ENCODE measurements at regions not wholly inside any gene's neighbourhood (a gene's known extent, or its start where the extent isn't known, plus 50 kb on each side); places are given as distances from the start of the nearest gene placed in this dataset.

DNA sequence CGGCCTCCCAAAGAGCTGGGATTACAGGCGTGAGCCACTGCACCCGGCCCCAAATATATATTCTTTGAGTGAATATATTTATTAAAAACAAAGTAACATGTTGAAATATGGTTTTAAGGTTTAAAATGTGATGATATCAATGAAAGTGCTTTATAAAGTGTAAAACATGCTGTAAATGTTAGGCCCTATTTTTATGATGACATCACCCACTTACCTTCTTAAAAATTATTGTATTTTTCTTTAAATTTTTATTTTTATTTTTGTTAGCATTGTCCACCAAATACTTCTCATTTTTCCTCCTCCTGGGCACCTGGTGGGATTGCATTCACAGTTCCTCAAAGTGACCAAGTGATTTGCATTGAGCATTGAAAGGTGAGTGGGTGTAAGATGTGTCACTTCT lies 152.6 kb upstream of the TBX3 start:
- POLR2A ChIA-PET: no interaction called here
- no peak overlapping the region for H3K4me2 ChIP-seq
- no peaks in the 10 kb centered on the region for H3K9me2 ChIP-seq
- H3K4me3 ChIP-seq (ENCODE audit: low read depth in 2 of 2, low read length in 1 of 2): no peak overlapping the region
- CTCF ChIA-PET: no interaction called here
- H3K9me3 ChIP-seq: no peaks in the 10 kb centered on the region
- 83% methylated on average over 3 of the region's 3 CpGs for WGBS (ENCODE audit: low lambda C conversion rate)
- DNase-seq: no peak
- H3K79me2 ChIP-seq (ENCODE audit: insufficient read depth): no peaks in the 10 kb centered on the region
- no peaks in the 10 kb centered on the region for H3K36me3 ChIP-seq (replicated peaks in 1 of 2; ENCODE audit: control insufficient read depth in 1 of 2, insufficient read depth in 2 of 2, low read length in 1 of 2)
- TF ChIP-seq SMC3 (IDR thresholded peaks at IDR 0.05; ENCODE audit: low read depth, low read length) (no peak), FOSL2 (IDR thresholded peaks at IDR 0.05; ENCODE audit: borderline replicate concordance, low read depth) (no peak), MXI1 (IDR thresholded peaks at IDR 0.05; ENCODE audit: low read depth, low read length) (no peak), TCF12 (IDR thresholded peaks at IDR 0.05) (no peak), NRF1 (IDR thresholded peaks at IDR 0.05; ENCODE audit: low read depth, low read length) (no peak), EZH2phosphoT487 (IDR thresholded peaks at IDR 0.05; ENCODE audit: borderline replicate concordance, low read depth) (no peak), IRF3 (IDR thresholded peaks at IDR 0.05; ENCODE audit: low read depth, low read length) (no peak), GATA2 (CRISPR knock-in tag; IDR thresholded peaks at IDR 0.05) (no peak), CTCF (IDR thresholded peaks at IDR 0.05) (no peak), RXRA (IDR thresholded peaks at IDR 0.05; ENCODE audit: borderline replicate concordance, low read depth) (no peak), RCOR1 (IDR thresholded peaks at IDR 0.05; ENCODE audit: low read length) (no peak), CHD2 (IDR thresholded peaks at IDR 0.05; ENCODE audit: low read length, partially characterized antibody) (no peak), TEAD4 (IDR thresholded peaks at IDR 0.05; ENCODE audit: borderline replicate concordance, insufficient read depth) (no peak), USF2 (IDR thresholded peaks at IDR 0.05; ENCODE audit: borderline replicate concordance, low read depth, low read length) (no peak), RAD21 (IDR thresholded peaks at IDR 0.05; ENCODE audit: low read length) (no peak), MAX (IDR thresholded peaks at IDR 0.05; ENCODE audit: low read depth) (no peak), FOXM1 (IDR thresholded peaks at IDR 0.05; ENCODE audit: low read depth) (no peak), RFX5 (IDR thresholded peaks at IDR 0.05; ENCODE audit: low read length) (no peak)
- TF ChIP-seq, protein P1, sequence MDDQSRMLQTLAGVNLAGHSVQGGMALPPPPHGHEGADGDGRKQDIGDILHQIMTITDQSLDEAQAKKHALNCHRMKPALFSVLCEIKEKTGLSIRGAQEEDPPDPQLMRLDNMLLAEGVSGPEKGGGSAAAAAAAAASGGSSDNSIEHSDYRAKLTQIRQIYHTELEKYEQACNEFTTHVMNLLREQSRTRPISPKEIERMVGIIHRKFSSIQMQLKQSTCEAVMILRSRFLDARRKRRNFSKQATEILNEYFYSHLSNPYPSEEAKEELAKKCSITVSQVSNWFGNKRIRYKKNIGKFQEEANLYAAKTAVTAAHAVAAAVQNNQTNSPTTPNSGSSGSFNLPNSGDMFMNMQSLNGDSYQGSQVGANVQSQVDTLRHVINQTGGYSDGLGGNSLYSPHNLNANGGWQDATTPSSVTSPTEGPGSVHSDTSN (IDR thresholded peaks at IDR 0.05): no peak
- TF ChIP-seq, protein P2, sequence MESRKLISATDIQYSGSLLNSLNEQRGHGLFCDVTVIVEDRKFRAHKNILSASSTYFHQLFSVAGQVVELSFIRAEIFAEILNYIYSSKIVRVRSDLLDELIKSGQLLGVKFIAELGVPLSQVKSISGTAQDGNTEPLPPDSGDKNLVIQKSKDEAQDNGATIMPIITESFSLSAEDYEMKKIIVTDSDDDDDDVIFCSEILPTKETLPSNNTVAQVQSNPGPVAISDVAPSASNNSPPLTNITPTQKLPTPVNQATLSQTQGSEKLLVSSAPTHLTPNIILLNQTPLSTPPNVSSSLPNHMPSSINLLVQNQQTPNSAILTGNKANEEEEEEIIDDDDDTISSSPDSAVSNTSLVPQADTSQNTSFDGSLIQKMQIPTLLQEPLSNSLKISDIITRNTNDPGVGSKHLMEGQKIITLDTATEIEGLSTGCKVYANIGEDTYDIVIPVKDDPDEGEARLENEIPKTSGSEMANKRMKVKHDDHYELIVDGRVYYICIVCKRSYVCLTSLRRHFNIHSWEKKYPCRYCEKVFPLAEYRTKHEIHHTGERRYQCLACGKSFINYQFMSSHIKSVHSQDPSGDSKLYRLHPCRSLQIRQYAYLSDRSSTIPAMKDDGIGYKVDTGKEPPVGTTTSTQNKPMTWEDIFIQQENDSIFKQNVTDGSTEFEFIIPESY (IDR thresholded peaks at IDR 0.05; ENCODE audit: borderline replicate concordance, low read depth): no peak
- no peak overlapping the region for H2AFZ ChIP-seq (ENCODE audit: low read depth)
- H3K4me1 ChIP-seq (ENCODE audit: control insufficient read depth in 1 of 2, insufficient read depth in 2 of 2, low read depth in 1 of 2, low read length in 1 of 2): no peaks in the 10 kb centered on the region
- H3F3A ChIP-seq (replicated peaks; ENCODE audit: insufficient read depth): no peaks in the 10 kb centered on the region
- H3K27ac ChIP-seq (ENCODE audit: low read depth in 2 of 2, low read length in 1 of 2): no peak overlapping the region
- no peak overlapping the region for H3K9ac ChIP-seq
- H3K27me3 ChIP-seq (ENCODE audit: insufficient read depth): no peaks in the 10 kb centered on the region
- H4K20me1 ChIP-seq (ENCODE audit: insufficient read depth): no peaks in the 10 kb centered on the region

All from SK-N-SH (cell line).